Skeletal muscle satellite cell (primary cell): ENCODE measurements at regions not wholly inside any gene's neighbourhood (a gene's known extent, or its start where the extent isn't known, plus 50 kb on each side); places are given as distances from the start of the nearest gene placed in this dataset.
"Not testable (repeated sequence)": the region's sequence is repeated elsewhere in the genome, so short reads cannot be mapped to it uniquely, and the experiment has no call there.

ENCODE experiments used
- H3K27me3 ChIP-seq: 2 replicates; pipeline ENCODE4 v1.7.0; 2013; ENCODE audit warnings: low read length; ENCODE audit not compliant: control insufficient read depth, insufficient read depth
- H3K36me3 ChIP-seq: 2 replicates; pipeline ENCODE4 v1.7.0; 2013; ENCODE audit warnings: mild to moderate bottlenecking, control low read depth, low read length; ENCODE audit not compliant: insufficient read depth
- H3K4me1 ChIP-seq: 2 replicates; pipeline ENCODE4 v1.7.0; 2013; ENCODE audit warnings: low read length; ENCODE audit not compliant: control insufficient read depth, insufficient read depth
- H3K4me2 ChIP-seq: 2 replicates; pipeline ENCODE4 v1.7.0; 2013; ENCODE audit warnings: mild to moderate bottlenecking, low read length
- H3K4me3 ChIP-seq: 2 replicates; pipeline ENCODE4 v1.7.0; 2013; ENCODE audit warnings: low read length
- H3K9ac ChIP-seq: 2 replicates; pipeline ENCODE4 v1.7.0; 2013; ENCODE audit warnings: mild to moderate bottlenecking, low read depth, low read length, moderate library complexity
- H3K9me3 ChIP-seq: replicated peaks from 2 replicates; pipeline ENCODE4 v1.7.0; 2013; ENCODE audit warnings: mild to moderate bottlenecking, control low read depth, low read length

DNA sequence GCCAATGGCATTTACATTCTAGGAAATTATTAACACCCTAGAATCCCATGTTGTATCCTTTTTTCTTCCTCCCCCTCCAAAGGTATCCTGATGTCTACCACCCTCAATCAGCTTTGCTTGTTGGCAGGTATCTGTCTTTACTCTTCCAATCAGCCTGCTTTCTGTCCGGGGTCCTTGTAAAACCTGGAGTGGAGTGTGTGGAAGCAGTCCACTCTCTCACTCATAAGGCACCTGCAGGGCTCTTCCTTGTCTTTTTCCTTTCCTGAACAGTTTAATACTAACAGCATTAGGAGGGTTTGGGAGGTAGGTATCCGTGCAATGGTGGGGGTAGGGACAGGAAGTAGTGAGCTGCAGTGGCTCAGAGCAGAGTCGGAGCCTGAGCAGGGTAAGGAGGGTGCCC, 193.4 kb downstream of the BARX2 start:
- H3K9ac ChIP-seq, result no peak overlapping the region
- no peaks in the 10 kb centered on the region for H3K9me3 ChIP-seq
- H3K27me3 ChIP-seq, result no peaks in the 10 kb centered on the region
- no peak overlapping the region for H3K4me3 ChIP-seq
- no peak overlapping the region for H3K4me2 ChIP-seq
- no peaks in the 10 kb centered on the region for H3K36me3 ChIP-seq
- H3K4me1 ChIP-seq, result no peaks in the 10 kb centered on the region

DNA sequence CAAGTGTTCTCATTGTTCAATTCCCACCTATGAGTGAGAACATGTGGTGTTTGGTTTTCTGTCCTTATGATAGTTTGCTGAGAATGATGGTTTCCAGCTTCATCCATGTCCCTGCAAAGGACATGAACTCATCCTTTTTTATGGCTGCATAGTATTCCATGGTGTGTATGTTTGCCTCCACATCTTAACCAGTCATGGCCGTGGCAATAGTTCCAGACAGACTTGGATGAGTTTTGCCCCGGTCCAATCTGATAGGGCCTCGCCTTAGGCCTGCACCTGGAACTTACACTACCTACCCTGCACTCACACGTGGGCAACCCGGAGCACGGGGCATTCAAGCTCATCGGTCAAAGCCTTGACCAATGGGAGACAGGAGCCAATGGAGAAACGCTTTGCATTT, 197.0 kb downstream of the BARX2 start:
- not testable (repeated sequence) for H3K4me1 ChIP-seq, H3K36me3 ChIP-seq, H3K9me3 ChIP-seq, H3K27me3 ChIP-seq, H3K4me2 ChIP-seq, H3K4me3 ChIP-seq, H3K9ac ChIP-seq

DNA sequence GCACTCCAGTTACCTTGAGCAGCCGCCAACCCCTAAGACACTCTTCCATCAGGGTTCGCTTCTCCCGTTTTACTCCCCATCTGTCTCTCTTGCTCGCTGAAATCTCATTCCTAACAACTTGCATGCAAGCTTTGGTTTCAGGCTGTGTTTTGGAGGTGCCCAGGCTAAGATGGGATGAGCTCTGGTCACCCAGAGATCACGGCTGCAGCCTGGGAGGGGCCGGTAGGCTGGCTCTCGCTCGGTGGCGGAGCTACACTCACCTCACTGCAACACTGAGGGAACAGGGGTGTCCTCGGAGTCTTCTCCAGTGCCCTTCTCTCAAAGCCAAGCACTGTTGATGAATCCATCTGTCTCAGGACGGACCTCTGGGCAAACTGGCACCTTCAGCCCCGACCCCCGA, 197.5 kb downstream of the BARX2 start:
- Histone ChIP-seq H3K27me3 (no peaks in the 10 kb centered on the region), H3K4me3 (no peak overlapping the region), H3K4me2 (no peak overlapping the region), H3K4me1 (no peaks in the 10 kb centered on the region), H3K9ac (no peak overlapping the region), H3K36me3 (no peaks in the 10 kb centered on the region), H3K9me3 (no peaks in the 10 kb centered on the region)

DNA sequence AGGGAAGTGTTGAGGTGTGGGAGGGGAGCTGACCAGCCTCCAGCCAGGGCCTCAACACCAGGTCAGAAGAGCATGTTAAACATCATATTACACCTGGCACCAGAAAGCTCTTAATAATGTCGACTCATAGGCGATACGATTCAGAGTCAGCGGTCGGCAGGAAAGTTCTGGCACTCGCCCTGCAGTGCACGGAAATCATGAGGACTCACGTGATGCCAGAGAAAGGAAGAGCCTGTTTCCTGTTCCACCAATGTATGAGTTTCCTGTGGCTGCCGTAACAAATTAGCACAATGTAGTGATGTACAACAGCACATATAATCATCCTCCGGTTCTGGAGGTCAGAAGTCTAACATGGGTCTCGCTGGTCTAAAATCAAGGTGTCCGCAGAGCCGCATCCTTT, 198.8 kb downstream of the BARX2 start:
- Histone ChIP-seq H3K4me3 (no peak overlapping the region), H3K4me2 (no peak overlapping the region), H3K36me3 (no peaks in the 10 kb centered on the region), H3K4me1 (no peaks in the 10 kb centered on the region), H3K9ac (no peak overlapping the region), H3K27me3 (no peaks in the 10 kb centered on the region), H3K9me3 (no peaks in the 10 kb centered on the region)

DNA sequence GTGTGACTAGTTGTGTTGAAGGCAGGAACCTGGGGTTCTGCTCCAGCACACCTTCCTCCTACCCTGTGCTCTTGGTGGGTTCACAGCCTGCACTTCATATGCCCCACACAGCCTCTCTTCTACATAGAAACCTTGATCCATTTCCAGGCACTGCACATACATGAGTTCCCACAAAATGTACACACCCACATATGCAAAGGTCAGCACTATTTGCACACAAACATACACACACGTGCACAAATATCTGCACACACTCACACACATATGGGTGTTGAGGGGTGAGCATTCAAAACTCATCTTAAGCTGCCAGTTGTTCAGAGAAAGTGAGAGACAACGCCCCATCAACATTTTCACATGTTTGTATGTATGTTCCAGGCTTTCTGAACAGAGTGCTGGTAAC, 201.0 kb downstream of the BARX2 start:
- no peak overlapping the region for H3K4me3 ChIP-seq
- no peaks in the 10 kb centered on the region for H3K9me3 ChIP-seq
- no peak overlapping the region for H3K9ac ChIP-seq
- no peak overlapping the region for H3K4me2 ChIP-seq
- no peaks in the 10 kb centered on the region for H3K36me3 ChIP-seq
- no peaks in the 10 kb centered on the region for H3K27me3 ChIP-seq
- H3K4me1 ChIP-seq, result no peaks in the 10 kb centered on the region

DNA sequence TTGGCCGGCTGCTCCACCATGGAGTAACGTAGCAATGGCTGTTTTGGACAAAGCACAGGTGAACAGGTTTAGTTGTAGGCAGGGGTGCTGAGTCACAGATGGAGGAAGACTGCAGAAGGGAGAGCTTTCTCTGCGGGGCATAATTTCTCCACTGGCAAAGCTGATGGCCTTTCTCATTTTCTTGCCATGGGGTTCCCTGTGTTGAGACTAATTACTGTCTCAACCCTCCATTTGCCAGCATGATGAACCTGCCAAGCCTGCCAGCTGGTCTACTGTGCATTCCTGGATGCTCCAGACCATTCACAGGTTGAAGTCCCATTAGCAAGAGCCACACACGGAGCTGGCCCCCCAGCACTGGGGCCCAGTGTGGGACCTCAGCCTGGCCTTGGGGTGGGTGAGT, 202.4 kb downstream of the BARX2 start:
- H3K4me2 ChIP-seq, result no peak overlapping the region

DNA sequence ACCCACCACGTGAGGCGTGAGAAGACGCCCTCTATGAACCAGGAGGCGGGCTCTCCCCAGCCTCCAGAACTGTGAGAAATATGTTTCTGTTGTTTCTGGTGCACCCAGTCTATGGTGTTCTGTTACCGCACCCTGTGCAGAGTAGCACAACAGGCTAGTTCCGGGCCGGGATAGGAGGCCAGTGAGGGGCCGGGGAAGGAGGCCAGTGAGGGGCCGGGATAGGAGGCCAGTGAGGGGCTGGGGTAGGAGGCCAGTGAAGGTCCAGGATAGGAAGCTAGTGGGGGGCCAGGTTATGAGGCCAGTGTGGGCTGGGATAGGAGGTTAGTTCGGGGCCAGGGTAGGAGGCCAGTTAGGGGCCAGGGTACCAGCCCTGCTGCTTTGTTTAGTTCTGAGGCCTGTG, 204.6 kb downstream of the BARX2 start:
- no peaks in the 10 kb centered on the region for H3K4me1 ChIP-seq
- H3K36me3 ChIP-seq, result no peaks in the 10 kb centered on the region
- H3K9me3 ChIP-seq, result no peaks in the 10 kb centered on the region
- no peak overlapping the region for H3K9ac ChIP-seq
- no peak overlapping the region for H3K4me3 ChIP-seq
- no peak overlapping the region for H3K4me2 ChIP-seq
- H3K27me3 ChIP-seq, result peaks cover 2% of the 10 kb centered on the region

More for the DNA sequence above, 202.4 kb downstream of the BARX2 start:
- no peaks in the 10 kb centered on the region for H3K4me1 ChIP-seq
- H3K36me3 ChIP-seq, result no peaks in the 10 kb centered on the region
- H3K4me3 ChIP-seq, result no peak overlapping the region
- H3K9me3 ChIP-seq, result no peaks in the 10 kb centered on the region
- H3K9ac ChIP-seq, result no peak overlapping the region
- peaks cover 2% of the 10 kb centered on the region for H3K27me3 ChIP-seq

DNA sequence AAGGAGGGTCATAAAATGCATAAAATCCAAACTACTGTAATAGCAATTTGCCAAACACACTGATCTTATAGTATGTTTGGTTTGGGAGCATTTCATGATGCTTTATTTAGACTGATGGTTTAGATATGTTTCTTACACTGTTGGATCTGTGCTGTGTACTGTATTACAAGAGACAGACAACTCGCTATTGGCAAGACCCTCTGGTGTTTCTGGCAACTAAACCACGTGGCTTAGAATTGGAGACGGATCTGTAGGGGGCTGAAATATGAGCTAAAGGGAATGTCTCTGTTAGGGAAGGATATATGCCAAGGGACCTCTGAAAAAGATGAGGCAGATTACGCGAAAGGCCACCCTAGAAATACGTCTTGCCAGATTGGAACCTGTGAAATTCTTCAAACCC, 208.7 kb downstream of the BARX2 start:
- H3K9ac ChIP-seq, result no peak overlapping the region
- no peak overlapping the region for H3K4me2 ChIP-seq
- no peaks in the 10 kb centered on the region for H3K4me1 ChIP-seq
- no peaks in the 10 kb centered on the region for H3K9me3 ChIP-seq
- H3K27me3 ChIP-seq, result peaks cover 10% of the 10 kb centered on the region
- H3K4me3 ChIP-seq, result no peak overlapping the region
- no peaks in the 10 kb centered on the region for H3K36me3 ChIP-seq

DNA sequence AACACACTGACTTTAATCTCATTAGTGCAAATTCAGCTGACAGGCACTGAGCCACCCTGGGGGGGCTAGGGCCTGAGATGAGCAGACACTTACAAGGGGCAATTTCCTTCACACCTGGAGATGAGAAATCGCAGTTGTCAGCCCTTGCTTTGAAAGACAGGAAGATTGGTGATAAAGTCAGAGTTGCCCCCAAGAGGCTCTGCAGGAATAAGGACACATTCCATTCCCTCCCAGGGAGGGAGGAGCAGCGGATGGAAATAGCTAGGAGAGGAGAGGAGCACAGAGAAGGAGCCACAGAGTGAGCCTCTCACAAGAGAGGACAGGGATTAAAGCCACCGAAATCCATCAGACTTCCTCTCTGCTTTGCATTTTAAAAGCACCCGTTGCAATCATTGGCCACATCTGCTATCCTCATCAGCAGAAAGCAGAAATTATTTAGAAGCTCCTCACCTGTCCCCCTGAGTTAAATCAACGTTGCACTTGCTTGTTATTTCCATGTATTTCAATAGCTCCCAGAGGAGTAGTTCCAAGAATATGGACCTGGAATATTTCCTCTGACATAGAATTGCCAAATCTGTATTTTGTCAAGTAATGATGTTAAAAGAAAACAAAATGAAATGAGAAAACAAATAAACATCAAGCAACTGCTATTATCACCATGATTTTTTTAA, 213.7 kb downstream of the BARX2 start:
- Histone ChIP-seq H3K4me2 (no peak overlapping the region), H3K27me3 (peaks cover 22% of the 10 kb centered on the region), H3K36me3 (no peaks in the 10 kb centered on the region), H3K4me3 (no peak overlapping the region), H3K9ac (no peak overlapping the region), H3K9me3 (no peaks in the 10 kb centered on the region), H3K4me1 (no peaks in the 10 kb centered on the region)

DNA sequence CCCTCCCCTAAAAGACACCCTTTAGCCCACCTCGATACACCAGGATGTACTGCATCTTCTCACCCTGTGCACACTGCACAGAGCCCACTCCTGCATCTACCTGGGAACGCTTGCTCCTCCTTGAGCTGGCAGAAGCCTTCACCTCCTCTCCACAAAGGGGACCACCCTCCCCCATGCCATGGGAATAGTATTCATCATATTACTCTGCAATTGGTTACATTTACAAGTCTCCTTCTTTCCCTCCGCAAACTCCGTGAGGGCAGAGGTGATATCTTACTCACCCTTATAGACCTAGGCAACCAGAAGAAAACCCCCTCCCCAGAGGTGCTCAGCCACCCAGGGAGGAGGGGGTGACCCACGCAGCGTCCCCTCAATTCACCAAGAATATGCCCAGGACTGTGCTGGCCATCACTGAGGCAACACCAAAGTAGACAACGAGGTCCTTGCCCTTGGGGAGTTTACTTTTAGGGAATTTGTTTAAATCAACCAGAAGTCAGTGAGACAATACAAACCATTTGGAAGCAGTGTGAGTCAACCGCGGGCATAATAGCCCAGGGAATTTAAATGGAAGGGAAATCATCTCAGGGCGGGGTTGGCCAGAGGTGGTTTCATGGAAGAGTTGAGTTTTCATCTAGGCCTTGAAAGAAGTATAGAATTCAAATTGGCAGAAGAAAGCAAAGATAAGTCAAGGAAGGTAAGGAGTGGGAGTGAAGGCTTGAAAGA, 214.5 kb downstream of the BARX2 start:
- H3K4me2 ChIP-seq, result no peak overlapping the region
- no peaks in the 10 kb centered on the region for H3K9me3 ChIP-seq
- no peaks in the 10 kb centered on the region for H3K4me1 ChIP-seq
- no peak overlapping the region for H3K9ac ChIP-seq
- peaks cover 22% of the 10 kb centered on the region for H3K27me3 ChIP-seq
- no peak overlapping the region for H3K4me3 ChIP-seq
- no peaks in the 10 kb centered on the region for H3K36me3 ChIP-seq

DNA sequence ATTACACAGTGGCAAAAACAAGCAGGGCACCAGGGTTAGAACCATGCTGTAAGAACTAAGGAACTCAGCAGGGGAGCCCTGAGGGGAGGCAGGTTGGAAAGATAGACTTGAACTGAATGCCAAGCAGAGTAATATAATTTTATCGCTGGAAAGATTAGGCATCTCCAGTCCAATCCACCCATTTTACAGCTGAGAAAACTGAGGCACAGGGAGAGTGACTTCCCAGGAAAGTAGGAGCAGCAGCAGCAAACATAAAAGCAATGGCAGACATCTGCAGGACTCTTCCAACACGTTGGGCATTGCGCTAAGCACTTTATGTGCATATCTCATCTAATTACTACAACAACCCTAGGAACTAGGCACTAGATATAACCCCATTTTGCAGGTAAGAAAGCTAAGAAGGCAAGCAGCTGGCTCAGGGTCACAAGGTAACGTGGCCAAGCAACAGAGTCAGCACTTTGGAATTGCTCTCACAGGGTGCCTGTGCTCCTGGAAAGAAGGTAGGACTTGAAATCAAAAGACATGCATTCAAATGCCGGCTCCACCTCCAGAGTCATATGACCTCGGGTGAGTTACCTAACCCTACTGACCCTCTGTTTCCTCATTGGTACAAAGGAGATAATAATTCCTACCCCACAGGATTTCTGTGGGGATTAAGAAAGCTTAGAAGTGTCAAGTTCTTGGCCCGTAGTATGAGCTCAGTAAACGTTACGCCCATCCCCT, 215.3 kb downstream of the BARX2 start:
- Histone ChIP-seq H3K4me2 (no peak overlapping the region), H3K4me3 (no peak overlapping the region), H3K36me3 (no peaks in the 10 kb centered on the region), H3K9me3 (no peaks in the 10 kb centered on the region), H3K9ac (no peak overlapping the region), H3K27me3 (peaks cover 22% of the 10 kb centered on the region), H3K4me1 (no peaks in the 10 kb centered on the region)
